ENCODE measurements at regions not wholly inside any gene's neighbourhood (a gene's known extent, or its start where the extent isn't known, plus 50 kb on each side); places are given as distances from the start of the nearest gene placed in this dataset.

DNA sequence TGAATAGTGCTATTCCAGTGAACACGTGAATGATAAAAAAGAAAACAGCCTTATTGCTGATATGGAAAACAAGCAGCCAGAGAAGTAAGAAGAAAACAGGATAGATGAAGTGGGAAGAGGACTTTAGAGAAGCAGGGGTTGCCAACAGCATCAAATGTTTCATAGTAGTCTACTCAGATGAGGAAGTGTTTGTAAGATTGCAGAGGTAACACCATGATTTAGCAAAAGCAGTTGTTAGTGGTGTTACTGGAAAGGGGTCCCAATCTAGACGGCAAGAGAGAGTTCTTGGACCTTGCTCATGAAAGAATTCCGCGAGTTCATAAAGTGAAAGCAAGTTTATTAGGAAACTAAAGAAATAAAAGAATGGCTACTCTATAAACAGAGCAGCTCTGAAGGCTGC lies 108.8 kb upstream of the MCTP2 start:
- Mint-ChIP-seq H3K9me3 (no peaks in the 10 kb centered on the region), H3K4me1 (no peaks in the 10 kb centered on the region), H3K27me3 (no peaks in the 10 kb centered on the region), H3K36me3 (ENCODE audit: low read depth) (no peaks in the 10 kb centered on the region), H3K27ac (no peak overlapping the region), H3K4me3 (no peak overlapping the region)
- ATAC-seq (replicated peaks), result no peak

DNA sequence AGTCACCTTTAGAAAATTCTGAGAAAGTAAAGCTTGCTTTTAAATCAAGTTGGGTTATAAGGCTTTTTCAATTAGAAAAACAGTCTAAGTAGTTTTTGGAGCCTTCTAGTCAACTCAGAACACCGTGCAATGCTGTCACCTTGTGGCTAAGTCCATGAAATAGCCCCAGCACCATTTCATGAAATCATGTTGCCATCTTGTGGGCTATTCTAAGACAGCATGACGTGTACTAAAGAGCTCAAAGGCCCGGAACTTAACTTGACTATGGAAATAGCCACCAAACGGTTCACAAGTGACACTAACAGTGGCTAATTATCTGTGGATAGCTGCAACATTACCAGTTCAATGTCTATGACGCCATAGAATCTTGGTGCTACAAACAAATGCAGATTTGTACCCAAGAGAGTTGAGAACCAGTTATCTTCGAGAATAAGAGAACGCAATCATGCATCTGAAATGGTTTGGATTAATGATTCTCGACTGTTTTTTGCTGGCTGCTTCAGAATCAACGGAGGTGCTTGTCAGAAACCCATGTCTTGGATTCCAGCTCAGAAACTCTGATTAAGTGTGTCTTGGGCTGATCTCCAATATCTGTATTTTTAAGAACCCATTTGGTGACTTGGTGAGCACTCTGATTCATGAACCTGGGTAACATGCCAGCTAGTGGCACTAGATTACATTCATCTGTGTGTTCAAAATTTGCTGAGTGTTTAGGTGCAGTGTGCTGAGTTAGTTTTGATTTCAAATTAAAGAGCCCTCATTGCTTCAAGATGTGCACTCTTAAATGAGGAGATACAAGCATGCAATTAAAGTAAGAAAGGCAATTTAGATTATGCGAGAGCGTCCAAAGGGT lies 111.2 kb upstream of the MCTP2 start:
- Mint-ChIP-seq H3K9me3 (no peaks in the 10 kb centered on the region), H3K27me3 (no peaks in the 10 kb centered on the region), H3K36me3 (ENCODE audit: low read depth) (no peaks in the 10 kb centered on the region), H3K4me3 (no peak overlapping the region), H3K4me1 (no peaks in the 10 kb centered on the region), H3K27ac (no peak overlapping the region)
- peak; percentile 96 for ATAC-seq (replicated peaks)

DNA sequence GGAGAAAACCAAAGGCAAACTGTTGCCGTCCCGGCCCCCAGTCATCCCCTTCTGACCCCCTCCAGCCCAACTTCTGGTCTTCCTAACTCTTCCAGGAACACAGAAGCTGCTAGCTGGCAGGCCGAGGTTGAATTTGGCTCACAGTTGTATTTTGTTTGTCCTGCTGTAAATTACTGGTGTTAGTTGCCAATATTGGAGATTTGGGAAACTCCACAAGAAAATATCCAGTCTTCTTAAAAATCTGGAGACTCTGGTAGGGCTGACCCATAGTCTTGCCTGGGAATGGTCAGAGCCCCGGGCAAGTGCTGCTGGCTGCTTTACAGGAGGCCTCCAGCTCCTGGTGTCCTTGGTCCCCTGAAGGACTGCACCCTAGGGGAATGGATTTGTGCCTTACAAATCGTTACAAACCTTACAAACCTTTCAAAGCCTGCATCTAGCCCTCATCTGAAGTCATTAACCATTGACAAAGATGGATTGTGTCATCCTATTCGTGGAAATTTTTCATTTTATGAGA lies 112.0 kb upstream of the MCTP2 start:
- H3K9me3 Mint-ChIP-seq, result no peaks in the 10 kb centered on the region
- H3K27ac Mint-ChIP-seq, result no peak overlapping the region
- no peaks in the 10 kb centered on the region for H3K4me1 Mint-ChIP-seq
- ATAC-seq (replicated peaks), result no peak
- no peaks in the 10 kb centered on the region for H3K36me3 Mint-ChIP-seq (ENCODE audit: low read depth)
- H3K27me3 Mint-ChIP-seq, result no peaks in the 10 kb centered on the region
- H3K4me3 Mint-ChIP-seq, result no peak overlapping the region

DNA sequence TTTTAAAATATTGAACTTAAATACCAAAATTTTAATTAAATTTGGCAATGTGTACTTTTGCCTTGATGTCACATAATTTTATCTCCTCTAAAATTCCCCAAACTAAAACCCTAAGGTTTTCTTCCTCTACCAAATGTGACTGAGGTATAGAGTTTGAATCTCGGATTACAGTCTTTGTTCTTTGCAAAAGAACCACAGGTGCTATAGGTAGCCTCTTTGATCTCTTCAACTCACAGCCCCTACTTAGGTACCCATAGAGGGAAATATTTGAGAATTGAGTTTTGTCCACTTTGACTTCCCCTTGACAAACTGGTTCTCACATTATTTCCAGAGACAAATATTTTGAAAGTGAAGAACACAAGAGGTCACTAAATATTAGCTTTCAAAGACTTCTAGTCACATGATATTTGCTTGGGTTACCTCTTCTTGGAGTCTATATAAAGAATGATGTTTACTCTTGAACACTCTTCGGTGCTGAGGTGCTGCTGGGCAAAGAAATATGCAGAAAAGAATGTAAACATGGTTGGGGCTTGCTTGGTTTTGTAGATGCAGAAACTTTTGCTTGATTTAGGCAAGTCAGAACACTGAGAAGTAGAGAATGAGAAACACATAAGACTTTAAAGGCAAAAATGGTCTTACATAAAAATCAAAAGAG lies 120.8 kb upstream of the MCTP2 start:
- Mint-ChIP-seq H3K27me3 (peaks cover 26% of the 10 kb centered on the region), H3K27ac (no peak overlapping the region), H3K36me3 (ENCODE audit: low read depth) (no peaks in the 10 kb centered on the region), H3K9me3 (no peaks in the 10 kb centered on the region), H3K4me1 (no peaks in the 10 kb centered on the region), H3K4me3 (no peak overlapping the region)
- ATAC-seq (replicated peaks), result no peak

DNA sequence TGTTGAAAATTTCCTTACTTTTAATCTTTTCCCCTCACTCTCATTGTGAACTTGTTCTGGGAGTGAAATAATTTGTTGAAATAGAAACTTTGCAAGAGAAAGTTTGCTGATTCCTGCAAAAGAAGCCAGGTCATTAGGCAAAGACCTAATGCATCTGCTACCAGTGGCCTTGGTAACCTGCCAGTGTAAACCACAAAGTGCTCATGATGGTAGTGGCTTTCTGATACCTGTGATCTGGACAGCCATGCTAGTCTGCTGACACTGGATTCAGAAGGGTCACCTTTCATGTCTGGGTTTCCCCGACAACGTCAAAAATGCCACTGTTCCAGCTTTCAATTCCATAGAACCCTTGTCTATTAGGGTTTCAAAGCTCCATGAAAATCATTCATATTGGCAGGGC lies 123.7 kb upstream of the MCTP2 start:
- Mint-ChIP-seq H3K27me3 (peaks cover 34% of the 10 kb centered on the region), H3K27ac (no peak overlapping the region), H3K4me3 (no peak overlapping the region), H3K4me1 (no peaks in the 10 kb centered on the region), H3K36me3 (ENCODE audit: low read depth) (no peaks in the 10 kb centered on the region), H3K9me3 (no peaks in the 10 kb centered on the region)
- ATAC-seq (replicated peaks), result no peak

DNA sequence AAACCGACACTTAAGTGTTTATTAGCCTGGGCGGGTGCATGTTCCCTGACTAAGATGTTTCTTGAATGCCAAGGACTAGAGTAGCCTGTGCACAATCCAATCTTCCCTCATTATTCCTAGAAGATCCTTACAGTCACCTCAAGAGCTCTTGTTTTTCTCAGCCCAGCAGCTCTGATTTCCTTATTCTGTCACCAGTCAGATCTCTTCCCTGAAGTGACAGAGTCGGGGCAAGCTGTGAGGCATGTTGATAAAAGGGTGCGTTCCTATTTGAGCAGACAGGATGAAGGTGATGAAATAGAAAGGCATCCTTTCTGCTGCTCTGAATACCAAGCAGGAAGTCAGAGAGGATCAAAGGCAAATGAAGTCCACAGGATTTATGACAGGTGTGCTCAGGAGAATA lies 125.6 kb upstream of the MCTP2 start:
- no peak for ATAC-seq (replicated peaks)
- Mint-ChIP-seq H3K27ac (no peak overlapping the region), H3K4me3 (no peak overlapping the region), H3K27me3 (peaks cover 35% of the 10 kb centered on the region), H3K4me1 (no peaks in the 10 kb centered on the region), H3K9me3 (no peaks in the 10 kb centered on the region), H3K36me3 (ENCODE audit: low read depth) (no peaks in the 10 kb centered on the region)

DNA sequence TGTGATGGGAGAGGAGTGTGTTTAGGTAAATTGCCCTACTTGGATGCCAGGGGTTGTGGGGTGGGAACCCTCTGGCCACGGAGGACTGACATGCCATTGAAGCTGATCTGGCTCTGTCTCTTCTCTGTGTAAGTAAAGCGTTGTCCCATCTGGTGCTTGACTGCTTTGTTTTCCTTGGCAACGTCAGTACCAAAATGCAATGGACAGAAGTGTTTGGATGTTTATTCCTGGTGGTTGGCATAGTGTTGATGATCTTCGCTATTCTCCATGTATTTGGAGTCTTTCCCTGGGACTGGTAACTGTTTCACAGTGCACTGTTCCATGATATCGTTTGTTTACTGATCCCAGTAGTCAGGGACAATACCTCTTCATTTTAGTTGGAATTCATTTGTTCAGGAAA lies 130.5 kb upstream of the MCTP2 start:
- Mint-ChIP-seq H3K9me3 (no peaks in the 10 kb centered on the region), H3K4me1 (no peaks in the 10 kb centered on the region), H3K4me3 (no peak overlapping the region), H3K27ac (no peak overlapping the region), H3K27me3 (peaks cover 37% of the 10 kb centered on the region), H3K36me3 (ENCODE audit: low read depth) (no peaks in the 10 kb centered on the region)
- no peak for ATAC-seq (replicated peaks)

DNA sequence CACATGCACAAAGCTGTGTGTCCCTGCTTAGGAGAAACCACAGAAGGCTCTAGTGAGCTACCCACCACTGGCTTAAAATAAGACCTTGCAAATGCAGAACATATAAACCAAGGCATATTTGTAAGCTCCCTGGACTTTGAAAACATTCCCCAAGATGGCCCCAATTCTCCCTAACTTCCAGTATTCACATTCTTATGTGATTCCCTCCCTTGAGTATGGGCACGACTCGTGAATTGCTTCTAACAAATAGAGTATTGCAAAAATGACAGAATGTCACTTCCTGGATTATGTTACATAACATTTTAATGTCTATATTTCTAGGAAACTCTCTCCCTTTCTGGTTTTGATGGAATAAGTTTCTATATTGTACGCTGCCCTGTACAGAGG lies 131.8 kb upstream of the MCTP2 start:
- ATAC-seq (replicated peaks), result no peak
- H3K27ac Mint-ChIP-seq, result no peak overlapping the region
- H3K4me3 Mint-ChIP-seq, result no peak overlapping the region
- no peaks in the 10 kb centered on the region for H3K4me1 Mint-ChIP-seq
- H3K36me3 Mint-ChIP-seq (ENCODE audit: low read depth), result no peaks in the 10 kb centered on the region
- no peaks in the 10 kb centered on the region for H3K9me3 Mint-ChIP-seq
- peaks cover 31% of the 10 kb centered on the region for H3K27me3 Mint-ChIP-seq

DNA sequence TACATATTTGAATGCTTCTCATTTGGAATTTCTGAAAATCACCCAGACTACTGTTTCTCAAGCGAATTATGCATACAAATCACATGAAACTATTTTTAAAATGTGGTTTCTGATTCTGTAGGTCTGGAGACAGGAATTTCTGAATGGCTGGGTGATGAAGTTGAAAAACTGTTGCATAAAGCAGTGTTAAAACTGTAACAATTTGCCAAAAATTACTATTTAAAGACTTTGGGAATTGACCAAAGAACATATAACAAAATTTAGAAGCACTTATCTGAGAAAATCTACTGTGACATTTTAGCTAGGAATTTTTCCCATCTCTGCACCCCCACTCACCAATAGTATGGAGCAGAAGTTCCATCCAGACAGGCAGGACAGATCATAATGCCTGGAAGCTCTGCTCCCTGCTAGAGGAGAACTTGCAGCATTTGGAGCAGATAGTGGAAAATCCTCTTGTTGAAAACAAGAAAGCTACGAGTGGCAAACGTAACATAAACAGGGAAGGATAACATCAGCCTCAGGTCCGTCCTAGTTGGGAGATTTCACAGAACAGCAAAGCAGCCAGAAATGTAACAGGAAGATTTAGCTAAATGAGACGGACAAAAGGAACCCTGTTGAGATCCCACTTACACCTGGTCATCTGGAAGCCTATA lies 132.3 kb upstream of the MCTP2 start:
- no peak overlapping the region for H3K27ac Mint-ChIP-seq
- no peaks in the 10 kb centered on the region for H3K36me3 Mint-ChIP-seq (ENCODE audit: low read depth)
- ATAC-seq (replicated peaks), result no peak
- peaks cover 26% of the 10 kb centered on the region for H3K27me3 Mint-ChIP-seq
- H3K9me3 Mint-ChIP-seq, result no peaks in the 10 kb centered on the region
- no peak overlapping the region for H3K4me3 Mint-ChIP-seq
- H3K4me1 Mint-ChIP-seq, result no peaks in the 10 kb centered on the region

DNA sequence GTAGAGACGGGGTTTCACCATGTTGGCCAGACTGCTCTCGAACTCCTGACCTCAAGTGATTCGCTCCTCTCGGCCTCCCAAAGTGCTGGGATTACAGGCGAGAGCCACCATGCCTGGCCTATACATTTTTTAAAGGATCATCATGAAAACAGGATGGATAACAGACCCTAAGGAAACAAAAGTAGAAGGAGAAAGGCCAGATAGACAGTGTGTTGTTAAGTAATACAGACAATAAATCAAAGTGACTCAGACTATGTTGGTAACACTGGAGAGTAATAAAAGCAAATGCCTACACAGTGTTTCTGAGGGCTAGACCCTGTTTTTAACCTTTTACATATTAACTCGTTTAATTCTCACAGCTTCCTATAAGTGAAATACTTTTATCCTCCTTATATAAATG lies 133.8 kb upstream of the MCTP2 start:
- H3K27ac Mint-ChIP-seq, result no peak overlapping the region
- H3K36me3 Mint-ChIP-seq (ENCODE audit: low read depth), result no peaks in the 10 kb centered on the region
- no peaks in the 10 kb centered on the region for H3K9me3 Mint-ChIP-seq
- no peak overlapping the region for H3K4me3 Mint-ChIP-seq
- H3K27me3 Mint-ChIP-seq, result peaks cover 15% of the 10 kb centered on the region
- ATAC-seq (replicated peaks), result no peak
- no peaks in the 10 kb centered on the region for H3K4me1 Mint-ChIP-seq

DNA sequence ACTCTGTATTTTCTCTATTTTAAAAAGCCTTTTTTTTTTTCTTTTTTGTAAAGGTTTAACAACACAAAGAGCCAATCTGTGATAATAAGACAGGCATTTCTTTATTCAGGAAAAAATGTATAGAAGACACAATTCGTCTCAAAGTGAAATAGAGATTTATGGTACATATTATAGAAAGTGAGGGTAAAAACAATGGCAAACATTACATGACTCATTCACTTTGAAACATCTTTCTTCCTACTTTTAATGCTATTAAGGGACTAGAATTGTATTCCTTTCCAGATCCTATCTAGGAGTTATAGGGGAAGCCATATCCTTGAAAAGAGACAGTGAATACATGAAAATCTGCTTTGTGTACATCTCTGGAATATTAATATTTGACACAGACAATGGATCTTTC lies 137.1 kb upstream of the MCTP2 start:
- Mint-ChIP-seq H3K27me3 (peaks cover 6% of the 10 kb centered on the region), H3K4me3 (no peak overlapping the region), H3K4me1 (no peaks in the 10 kb centered on the region), H3K27ac (no peak overlapping the region), H3K36me3 (ENCODE audit: low read depth) (no peaks in the 10 kb centered on the region), H3K9me3 (no peaks in the 10 kb centered on the region)
- ATAC-seq (replicated peaks), result no peak

DNA sequence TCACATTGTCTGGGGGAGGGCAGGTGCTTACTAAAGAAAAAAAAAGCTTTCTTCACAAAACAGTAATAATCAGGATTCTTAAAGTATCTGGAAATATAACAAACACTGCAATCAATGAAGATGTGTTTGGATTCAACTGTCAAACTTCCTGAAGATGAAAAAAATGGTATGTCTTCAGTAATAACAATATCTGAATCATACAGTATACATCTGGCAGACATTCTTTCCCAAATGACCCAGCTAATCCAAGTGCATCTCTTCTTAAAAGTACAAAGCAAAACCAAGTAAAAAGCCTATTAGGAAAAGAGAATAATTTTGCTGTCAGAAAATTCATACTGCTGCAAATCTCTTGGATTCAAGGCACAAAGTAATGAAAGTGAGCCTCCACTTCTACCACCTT lies 145.0 kb upstream of the MCTP2 start:
- H3K36me3 Mint-ChIP-seq (ENCODE audit: low read depth), result no peaks in the 10 kb centered on the region
- H3K4me1 Mint-ChIP-seq, result no peaks in the 10 kb centered on the region
- H3K27ac Mint-ChIP-seq, result no peak overlapping the region
- H3K4me3 Mint-ChIP-seq, result no peak overlapping the region
- H3K27me3 Mint-ChIP-seq, result peaks cover 7% of the 10 kb centered on the region
- H3K9me3 Mint-ChIP-seq, result no peaks in the 10 kb centered on the region
- no peak for ATAC-seq (replicated peaks)

DNA sequence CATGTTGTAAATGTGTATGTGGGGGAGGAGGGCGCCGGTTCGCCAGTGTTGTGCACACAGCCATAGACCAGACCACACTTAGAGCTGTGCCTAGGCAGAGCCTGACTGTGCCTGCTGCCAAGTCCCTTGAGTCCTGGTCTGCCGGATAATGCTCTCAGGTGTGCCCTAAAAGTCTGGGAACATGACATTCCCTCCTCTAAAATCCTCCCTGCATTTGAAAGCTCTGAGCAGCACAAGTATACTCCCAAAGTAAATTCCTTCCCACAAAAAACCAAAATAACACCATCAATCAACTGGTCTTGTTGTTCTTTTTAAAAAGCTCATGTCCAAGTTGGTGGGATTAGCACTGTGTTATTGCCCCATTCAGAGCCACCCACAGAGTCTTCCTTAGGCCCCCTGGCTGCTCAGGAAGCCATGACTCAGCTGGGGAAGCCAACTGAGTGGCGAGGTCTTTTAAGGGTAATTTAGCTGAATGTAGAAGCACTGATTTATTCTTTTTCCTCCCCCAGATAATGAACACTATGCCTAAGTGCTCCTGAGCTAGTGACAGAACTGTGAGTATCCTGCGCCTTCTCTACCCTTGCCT lies 147.8 kb upstream of the MCTP2 start:
- Mint-ChIP-seq H3K4me3 (no peak overlapping the region), H3K36me3 (ENCODE audit: low read depth) (no peaks in the 10 kb centered on the region), H3K27ac (no peak overlapping the region), H3K4me1 (no peaks in the 10 kb centered on the region), H3K27me3 (peaks cover 7% of the 10 kb centered on the region), H3K9me3 (no peaks in the 10 kb centered on the region)
- no peak for ATAC-seq (replicated peaks)

DNA sequence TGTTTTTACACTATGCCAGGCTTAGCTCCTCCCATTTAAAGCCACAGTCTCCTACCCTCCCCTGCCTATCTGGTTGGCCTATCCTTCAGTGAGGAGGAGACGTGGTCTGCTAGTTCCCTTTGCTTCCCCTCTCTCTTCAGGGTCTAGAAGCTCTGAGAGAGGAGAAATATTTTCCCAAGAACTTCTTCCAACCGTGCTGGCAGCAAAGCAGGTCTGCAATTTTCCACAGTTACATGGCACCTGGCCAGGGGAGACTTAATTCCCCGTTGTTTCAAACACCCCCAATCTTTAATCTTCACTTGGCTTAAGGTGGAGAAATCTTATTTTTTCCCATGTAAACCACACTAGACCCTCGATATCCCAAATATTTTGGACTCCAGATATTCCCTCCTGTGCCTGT lies 149.5 kb upstream of the MCTP2 start:
- H3K4me1 Mint-ChIP-seq, result no peaks in the 10 kb centered on the region
- H3K4me3 Mint-ChIP-seq, result no peak overlapping the region
- H3K27me3 Mint-ChIP-seq, result peaks cover 7% of the 10 kb centered on the region
- no peak overlapping the region for H3K27ac Mint-ChIP-seq
- no peaks in the 10 kb centered on the region for H3K9me3 Mint-ChIP-seq
- no peaks in the 10 kb centered on the region for H3K36me3 Mint-ChIP-seq (ENCODE audit: low read depth)
- ATAC-seq (replicated peaks), result no peak
